ENCODE measurements at regions not wholly inside any gene's neighbourhood (a gene's known extent, or its start where the extent isn't known, plus 50 kb on each side); places are given as distances from the start of the nearest gene placed in this dataset.

GRCh38 chr12:125835852-125836251 lies 770.6 kb downstream of the AACS start:
- TF ChIP-seq TCF12 (IDR thresholded peaks at IDR 0.05; ENCODE audit: low read depth) (no peak), CREB1 (IDR thresholded peaks at IDR 0.05; ENCODE audit: low read depth) (no peak), TEAD4 (IDR thresholded peaks at IDR 0.05) (no peak), YY1 (IDR thresholded peaks at IDR 0.05; ENCODE audit: low read depth) (no peak), CEBPB (IDR thresholded peaks at IDR 0.05) (no peak)

GRCh38 chr12:125836647-125837046 lies 771.4 kb downstream of the AACS start:
- TF ChIP-seq MAX (IDR thresholded peaks at IDR 0.05) (no peak), TCF12 (IDR thresholded peaks at IDR 0.05; ENCODE audit: low read depth) (no peak), FOXM1 (IDR thresholded peaks at IDR 0.05; ENCODE audit: borderline replicate concordance, low read depth) (no peak), REST (IDR thresholded peaks at IDR 0.05; ENCODE audit: low read depth) (no peak), EGR1 (IDR thresholded peaks at IDR 0.05) (no peak), CREB1 (IDR thresholded peaks at IDR 0.05; ENCODE audit: low read depth) (no peak), CEBPB (IDR thresholded peaks at IDR 0.05) (no peak), RAD21 (IDR thresholded peaks at IDR 0.05; ENCODE audit: low read depth) (no peak), TAF1 (IDR thresholded peaks at IDR 0.05; ENCODE audit: low read depth) (no peak)

GRCh38 chr12:125841332-125841731 lies 776.1 kb downstream of the AACS start:
- TF ChIP-seq YY1 (IDR thresholded peaks at IDR 0.05; ENCODE audit: low read depth) (no peak), CEBPB (IDR thresholded peaks at IDR 0.05) (no peak), REST (IDR thresholded peaks at IDR 0.05; ENCODE audit: low read depth) (no peak), TCF12 (IDR thresholded peaks at IDR 0.05; ENCODE audit: low read depth) (no peak), MAX (IDR thresholded peaks at IDR 0.05) (no peak), TEAD4 (IDR thresholded peaks at IDR 0.05) (no peak), ZBTB7A (IDR thresholded peaks at IDR 0.05; ENCODE audit: low read depth) (no peak), CREB1 (IDR thresholded peaks at IDR 0.05; ENCODE audit: low read depth) (no peak), NFIC (IDR thresholded peaks at IDR 0.05) (no peak), EGR1 (IDR thresholded peaks at IDR 0.05) (no peak), FOXM1 (IDR thresholded peaks at IDR 0.05; ENCODE audit: borderline replicate concordance, low read depth) (no peak), TAF1 (IDR thresholded peaks at IDR 0.05; ENCODE audit: low read depth) (no peak), USF1 (IDR thresholded peaks at IDR 0.05) (no peak), RAD21 (IDR thresholded peaks at IDR 0.05; ENCODE audit: low read depth) (no peak), EP300 (IDR thresholded peaks at IDR 0.05; ENCODE audit: borderline replicate concordance) (no peak)

- TF ChIP-seq YY1 (IDR thresholded peaks at IDR 0.05; ENCODE audit: low read depth) (no peak), ZBTB7A (IDR thresholded peaks at IDR 0.05; ENCODE audit: low read depth) (no peak), FOXM1 (IDR thresholded peaks at IDR 0.05; ENCODE audit: borderline replicate concordance, low read depth) (no peak), EP300 (IDR thresholded peaks at IDR 0.05; ENCODE audit: borderline replicate concordance) (no peak)
Measured at GRCh38 chr12:125852116-125852515, 786.9 kb downstream of the AACS start.

- TF ChIP-seq MAX (IDR thresholded peaks at IDR 0.05): no peak
- TF ChIP-seq CREB1 (IDR thresholded peaks at IDR 0.05; ENCODE audit: low read depth): no peak
- TF ChIP-seq ZBTB7A (IDR thresholded peaks at IDR 0.05; ENCODE audit: low read depth): no peak
- no peak for TF ChIP-seq NFIC (IDR thresholded peaks at IDR 0.05)
- no peak for TF ChIP-seq YY1 (IDR thresholded peaks at IDR 0.05; ENCODE audit: low read depth)
- no peak for TF ChIP-seq CEBPB (IDR thresholded peaks at IDR 0.05)
- TF ChIP-seq RAD21 (IDR thresholded peaks at IDR 0.05; ENCODE audit: low read depth): no peak
- TF ChIP-seq EP300 (IDR thresholded peaks at IDR 0.05; ENCODE audit: borderline replicate concordance): no peak
- TF ChIP-seq TCF12 (IDR thresholded peaks at IDR 0.05; ENCODE audit: low read depth): no peak
- TF ChIP-seq TEAD4 (IDR thresholded peaks at IDR 0.05): no peak
Measured at GRCh38 chr12:125852679-125853078, 787.4 kb downstream of the AACS start.

GRCh38 chr12:125853670-125854069 lies 788.4 kb downstream of the AACS start:
- TF ChIP-seq CEBPB (IDR thresholded peaks at IDR 0.05): no peak

- TF ChIP-seq REST (IDR thresholded peaks at IDR 0.05; ENCODE audit: low read depth) (no peak), MAX (IDR thresholded peaks at IDR 0.05) (no peak), YY1 (IDR thresholded peaks at IDR 0.05; ENCODE audit: low read depth) (no peak), FOXM1 (IDR thresholded peaks at IDR 0.05; ENCODE audit: borderline replicate concordance, low read depth) (no peak), TCF12 (IDR thresholded peaks at IDR 0.05; ENCODE audit: low read depth) (no peak), EGR1 (IDR thresholded peaks at IDR 0.05) (no peak), ZBTB7A (IDR thresholded peaks at IDR 0.05; ENCODE audit: low read depth) (no peak), CEBPB (IDR thresholded peaks at IDR 0.05) (no peak), USF1 (IDR thresholded peaks at IDR 0.05) (no peak), EP300 (IDR thresholded peaks at IDR 0.05; ENCODE audit: borderline replicate concordance) (no peak), TAF1 (IDR thresholded peaks at IDR 0.05; ENCODE audit: low read depth) (no peak)
Measured at GRCh38 chr12:125856366-125856765, 791.1 kb downstream of the AACS start.
